Left cardiac atrium (tissue), 4 donors: ENCODE measurements at regions not wholly inside any gene's neighbourhood (a gene's known extent, or its start where the extent isn't known, plus 50 kb on each side); places are given as distances from the start of the nearest gene placed in this dataset.

Experiments
- ATAC-seq, 2 donors: fragments of 200-7000 bp; cut with Tn5 transposase; one replicate each; pipeline ENCODE4 v1.9.1; 2020; ENCODE audit warnings: mild to moderate bottlenecking in 2 of 2, moderate library complexity in 2 of 2
- DNase-seq: peaks from one replicate; pipeline ENCODE4 v3.0.0-alpha.2; 2020
- intact Hi-C, 2 donors: fragments of 100-400 bp; cut with DNase I; formaldehyde crosslinking; loops; one replicate each; pipeline versions ENCODE4 v1.14.1 to v1.15.1; 2022 to 2023
- donor health status: DM: no; HTN: yes; CAD: no.
- donor health status: DM: no; HTN: yes; CAD: no; lungs with severe emphysema.
- donor health status: DM: yes; HTN: yes; CAD: no.
- donor health status: Dilated cardiomyopathy.

DNA sequence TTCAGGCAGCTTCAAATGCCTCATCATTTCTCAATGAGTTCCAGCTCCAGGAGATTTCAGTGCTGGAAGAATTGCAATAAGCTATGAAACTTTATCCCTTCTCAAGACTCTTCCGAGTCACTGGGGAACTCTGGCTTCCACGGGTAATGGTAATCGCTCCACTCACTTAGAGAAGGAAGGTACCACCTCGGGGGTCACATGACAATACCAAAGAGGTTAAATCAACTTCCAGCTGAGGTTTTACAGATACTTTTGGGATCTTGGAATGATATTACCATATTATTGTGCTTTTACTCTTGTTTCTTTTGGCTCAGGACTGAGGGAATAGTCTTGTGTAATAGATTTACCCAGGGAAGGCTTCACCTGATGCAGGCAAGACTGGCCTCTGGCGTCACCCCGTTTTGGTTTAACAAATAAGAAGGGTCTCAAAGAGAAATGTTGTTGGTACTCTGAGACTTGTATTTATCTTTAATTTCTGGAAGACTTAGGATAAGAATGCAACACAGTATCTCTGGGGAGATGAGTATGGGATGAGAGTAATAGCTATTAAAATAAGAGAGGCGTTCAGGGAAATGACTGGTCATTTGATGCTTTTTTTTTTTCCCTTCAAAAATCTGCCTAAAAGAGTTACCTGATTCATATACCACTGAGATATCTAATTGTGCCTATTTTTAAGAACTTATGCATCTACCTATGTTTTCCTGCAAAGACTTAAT is 316.9 kb upstream of the ZEB2 start:
- intact Hi-C loops = no loop called here
- ATAC-seq = no peak

GRCh38 chr2:144835634-144836350 is 315.9 kb upstream of the ZEB2 start:
- no peak for DNase-seq
- no peak for ATAC-seq
- intact Hi-C loops = no loop called here

More for the DNA sequence above, 316.9 kb upstream of the ZEB2 start:
- DNase-seq = no peak

DNA sequence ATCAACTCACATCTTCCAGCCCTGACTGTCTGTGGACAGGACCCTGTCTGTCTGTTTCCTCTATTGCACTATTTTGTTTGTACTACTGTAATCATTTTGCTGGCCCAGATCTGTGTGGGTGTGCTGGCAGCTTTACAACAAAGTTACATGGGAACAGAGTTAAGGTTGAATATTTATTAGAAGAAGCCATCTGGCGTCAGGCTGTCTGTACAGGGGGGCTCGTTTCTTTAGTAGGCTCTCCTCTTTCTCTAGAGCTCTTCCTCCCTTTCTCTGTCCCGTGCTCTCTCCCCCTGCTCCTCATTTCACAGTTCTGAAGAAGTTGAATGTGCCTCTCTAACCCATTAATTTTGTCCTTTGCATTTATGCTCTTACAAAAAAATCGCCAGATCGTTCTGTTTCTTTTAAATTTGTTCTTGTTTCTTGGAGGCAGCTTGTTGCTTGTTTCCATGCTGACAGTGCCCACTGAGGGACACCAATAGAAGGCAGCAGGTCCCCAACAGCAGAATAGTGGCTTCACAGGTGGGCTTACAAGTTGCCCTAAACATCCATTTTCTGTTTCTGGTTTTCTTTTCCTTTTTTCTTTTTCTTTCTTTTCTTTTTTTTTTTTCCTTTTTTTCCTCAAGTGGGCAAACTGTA is 315.2 kb upstream of the ZEB2 start:
- intact Hi-C loops = no loop called here
- ATAC-seq (peak; percentile 19 to 73), DNase-seq (peak; percentile 27)

GRCh38 chr2:144834363-144834762 is 314.4 kb upstream of the ZEB2 start:
- ATAC-seq = no peak
- intact Hi-C loops = no loop called here

GRCh38 chr2:144833075-144833637 is 313.2 kb upstream of the ZEB2 start:
- ATAC-seq (no peak), DNase-seq (no peak)
- intact Hi-C loops = no loop called here

More at GRCh38 chr2:144834363-144834762, 314.4 kb upstream of the ZEB2 start:
- DNase-seq = no peak

- DNase-seq (no peak), ATAC-seq (peak in 1 of 2 donors; percentile 40)
- intact Hi-C loops = no loop called here
Observed at GRCh38 chr2:144832048-144832447, 312.1 kb upstream of the ZEB2 start.

GRCh38 chr2:144830543-144830942 is 310.6 kb upstream of the ZEB2 start:
- DNase-seq (no peak), ATAC-seq (no peak)

GRCh38 chr2:144827404-144827803 is 307.5 kb upstream of the ZEB2 start:
- ATAC-seq = no peak
- intact Hi-C loops = no loop called here
- no peak for DNase-seq

More at GRCh38 chr2:144830543-144830942, 310.6 kb upstream of the ZEB2 start:
- intact Hi-C loops = no loop called here

- ATAC-seq = no peak
- intact Hi-C loops = no loop called here
Observed at GRCh38 chr2:144826105-144826504, 306.2 kb upstream of the ZEB2 start.

DNA sequence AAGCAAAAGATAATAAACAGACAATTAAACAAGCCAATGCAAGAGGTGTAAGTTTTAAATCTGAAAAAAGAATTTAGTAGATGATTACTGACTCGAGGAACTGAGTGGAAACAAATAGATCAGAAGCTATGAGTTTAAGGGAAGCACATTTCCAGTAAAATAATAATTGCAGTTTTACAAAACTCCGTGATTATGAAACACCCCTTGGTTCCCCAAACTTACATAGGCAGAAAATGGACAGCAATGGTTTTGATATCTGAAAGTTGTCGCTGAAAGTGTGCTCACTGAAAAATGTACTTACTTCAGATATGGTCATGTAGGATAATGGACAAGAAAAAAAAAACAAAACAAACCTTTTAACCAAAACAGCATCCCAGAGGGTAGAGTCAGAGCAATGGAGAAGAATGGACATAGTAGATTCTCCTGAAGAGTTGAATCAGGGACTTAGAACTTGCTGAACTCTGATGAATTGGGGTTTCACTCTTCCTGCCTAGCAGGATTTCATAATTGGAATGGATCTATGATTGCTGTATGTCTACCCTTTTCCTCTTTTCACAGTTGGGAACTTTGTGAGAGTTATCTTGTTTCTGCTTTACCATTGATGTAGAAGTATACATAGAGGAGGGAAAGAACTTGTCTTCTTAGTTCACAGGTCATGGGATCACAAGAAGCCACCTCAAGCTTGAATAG is 305.6 kb upstream of the ZEB2 start:
- intact Hi-C loops = no loop called here
- ATAC-seq (no peak), DNase-seq (no peak)

More at GRCh38 chr2:144826105-144826504, 306.2 kb upstream of the ZEB2 start:
- no peak for DNase-seq

- intact Hi-C loops = no loop called here
- no peak for ATAC-seq
- DNase-seq = no peak
Observed at GRCh38 chr2:144824306-144825080, 304.6 kb upstream of the ZEB2 start.

GRCh38 chr2:144822966-144823365 is 303.0 kb upstream of the ZEB2 start:
- intact Hi-C loops = no loop called here
- ATAC-seq (no peak), DNase-seq (no peak)

DNA sequence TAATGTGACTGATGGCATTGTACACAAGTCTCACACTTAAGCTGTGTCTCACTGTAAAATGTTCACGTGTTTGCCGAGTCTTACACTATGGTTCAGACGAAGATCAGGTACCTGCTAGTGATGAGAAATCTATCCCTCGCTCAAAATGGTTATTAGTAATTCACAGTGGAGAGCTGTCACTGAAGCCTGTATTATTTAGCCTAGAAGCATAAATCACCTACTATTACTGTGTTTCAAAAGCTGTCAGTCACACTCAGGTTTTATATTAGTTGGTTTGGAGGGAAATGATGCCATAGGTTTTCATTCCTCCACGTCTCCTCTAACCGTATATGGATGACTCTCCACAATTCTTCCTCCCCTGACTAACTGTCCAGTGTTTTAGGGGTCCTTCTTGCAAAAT is 292.4 kb upstream of the ZEB2 start:
- no peak for ATAC-seq
- DNase-seq = no peak
- intact Hi-C loops = no loop called here

DNA sequence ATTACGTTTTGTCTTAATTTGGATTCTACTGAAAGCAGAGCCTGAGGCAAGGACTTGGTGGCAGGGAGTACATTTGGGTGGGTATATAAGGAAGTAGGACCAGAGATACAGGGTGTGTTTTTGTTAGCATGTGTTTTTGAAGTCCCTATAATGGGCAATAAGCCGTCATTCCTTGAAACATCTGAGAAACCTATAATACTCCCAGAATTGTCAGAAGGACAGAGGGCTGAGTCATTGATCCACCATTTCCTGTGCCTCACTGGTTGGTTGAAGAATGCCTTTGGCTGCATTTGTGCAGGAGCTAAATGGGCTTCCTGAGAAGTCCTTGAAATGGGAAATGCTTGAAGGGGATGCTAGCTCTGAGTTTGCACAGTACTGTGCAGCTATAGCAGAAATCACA is 281.8 kb upstream of the ZEB2 start:
- intact Hi-C loops = no loop called here
- ATAC-seq = no peak
- no peak for DNase-seq

DNA sequence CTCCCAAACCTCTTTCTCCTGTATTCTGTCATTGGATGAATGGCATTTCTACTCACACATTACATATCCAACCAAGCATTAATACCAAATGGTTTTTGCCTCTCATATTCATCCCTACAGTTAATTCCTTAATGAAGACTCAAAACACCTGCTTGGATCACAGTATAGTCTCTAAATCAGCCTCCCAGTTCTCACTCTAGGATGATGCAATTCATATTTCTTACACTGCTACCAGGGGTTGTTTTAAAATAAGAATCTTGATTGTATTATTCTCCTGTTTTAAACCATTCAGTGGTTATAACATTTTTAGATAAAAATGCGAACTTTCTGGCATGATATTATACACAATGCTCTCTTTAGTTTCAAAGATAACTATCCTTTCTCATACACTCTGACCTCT is 281.4 kb upstream of the ZEB2 start:
- DNase-seq = no peak
- no peak for ATAC-seq
- intact Hi-C loops = no loop called here

- ATAC-seq = no peak
- intact Hi-C loops = no loop called here
- no peak for DNase-seq
Observed at GRCh38 chr2:144798989-144799388, 279.1 kb upstream of the ZEB2 start.

DNA sequence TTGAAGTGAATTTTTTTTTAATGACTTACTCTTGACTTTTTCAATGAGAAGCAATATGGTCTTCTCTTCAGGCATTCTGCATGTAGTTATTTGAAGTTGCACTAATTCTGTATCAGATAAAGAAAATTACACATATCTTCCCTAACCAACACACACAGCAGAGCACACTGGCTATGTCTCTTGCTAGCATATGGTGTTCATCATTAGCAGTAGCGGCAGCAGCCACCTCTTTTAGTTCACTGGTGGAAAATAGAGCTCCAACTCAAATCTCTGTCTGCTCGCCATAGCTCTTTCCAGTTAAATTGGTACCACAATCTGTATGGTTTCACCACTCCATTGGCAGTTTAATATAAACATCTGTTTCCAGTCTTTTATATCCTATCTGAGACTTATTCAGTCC is 278.1 kb upstream of the ZEB2 start:
- no peak for DNase-seq
- no peak for ATAC-seq
- intact Hi-C loops = no loop called here

DNA sequence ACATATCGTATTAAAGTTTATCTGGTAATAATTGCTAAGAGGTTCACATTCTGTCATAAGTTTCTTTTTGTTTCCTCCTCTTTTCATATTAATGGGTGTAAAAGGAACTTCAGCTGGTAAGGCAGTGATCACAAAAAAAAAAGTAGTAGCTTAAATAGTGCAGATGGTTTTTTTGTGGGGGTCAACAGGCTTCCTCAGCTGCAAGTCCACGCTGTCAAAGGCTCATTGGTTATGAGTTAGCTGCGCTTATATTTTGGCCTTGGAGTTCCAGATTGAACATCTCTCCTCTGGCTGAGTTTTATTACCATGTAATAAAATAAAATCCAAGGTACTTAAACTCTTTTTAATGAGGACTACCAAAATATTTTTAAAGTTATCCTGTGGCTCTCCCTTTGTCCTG is 277.0 kb upstream of the ZEB2 start:
- intact Hi-C loops = no loop called here
- ATAC-seq (no peak), DNase-seq (no peak)

GRCh38 chr2:144796164-144796563 is 276.2 kb upstream of the ZEB2 start:
- intact Hi-C loops = no loop called here
- ATAC-seq = no peak
- no peak for DNase-seq
